G401 (cell line): ENCODE measurements at regions not wholly inside any gene's neighbourhood (a gene's known extent, or its start where the extent isn't known, plus 50 kb on each side); places are given as distances from the start of the nearest gene placed in this dataset.

Experiments used
- DNase-seq: peaks from one replicate; pipeline ENCODE4 v3.0.0-alpha.2; 2015; ENCODE audit warnings: low spot score
- in situ Hi-C: cut with HindIII; loops from 2 replicates; pipeline ENCODE4 v1.10.0; 2016; ENCODE audit warnings: low sequenced_read_pairs, mixed read lengths

DNA sequence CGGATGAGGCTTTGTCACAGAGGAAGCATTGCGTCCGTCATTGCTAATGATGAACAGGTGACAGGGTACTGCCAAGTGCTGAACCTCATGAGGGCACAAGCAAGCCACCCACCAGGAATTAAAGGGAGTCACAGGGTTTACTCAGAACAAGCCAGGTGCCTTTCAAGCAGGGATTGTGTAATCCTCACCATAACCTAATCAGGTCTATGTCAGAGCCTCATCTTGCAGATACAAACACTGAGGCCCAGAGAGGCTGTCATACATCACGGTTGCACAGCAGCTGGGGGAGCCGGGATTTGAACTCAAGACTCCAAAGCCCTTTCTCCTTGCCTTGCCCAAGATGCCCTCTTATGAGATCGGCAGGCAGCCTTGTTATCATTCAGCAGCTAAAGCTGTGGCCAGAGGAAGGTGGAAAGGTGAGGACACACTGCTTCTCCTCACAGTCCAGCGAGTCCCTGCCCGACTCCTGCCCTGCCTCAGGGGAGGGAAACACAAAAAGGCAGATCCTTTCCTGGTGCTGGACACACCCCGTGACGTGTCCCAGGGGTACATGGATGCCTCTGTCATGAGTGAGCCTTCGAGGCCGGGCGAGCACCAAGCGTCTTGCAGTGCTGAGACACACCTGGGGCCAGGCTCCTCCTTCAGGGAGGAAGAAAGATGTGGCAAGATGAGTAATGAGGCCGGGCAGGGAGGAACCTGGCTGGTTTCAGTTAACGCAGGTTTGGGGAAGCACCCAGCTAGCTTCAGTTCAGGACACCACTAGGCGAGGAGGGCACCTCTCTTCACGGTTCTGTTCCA lies 214.9 kb downstream of the LY86 start:
- in situ Hi-C loops: no loop called here
- DNase-seq: no peak

DNA sequence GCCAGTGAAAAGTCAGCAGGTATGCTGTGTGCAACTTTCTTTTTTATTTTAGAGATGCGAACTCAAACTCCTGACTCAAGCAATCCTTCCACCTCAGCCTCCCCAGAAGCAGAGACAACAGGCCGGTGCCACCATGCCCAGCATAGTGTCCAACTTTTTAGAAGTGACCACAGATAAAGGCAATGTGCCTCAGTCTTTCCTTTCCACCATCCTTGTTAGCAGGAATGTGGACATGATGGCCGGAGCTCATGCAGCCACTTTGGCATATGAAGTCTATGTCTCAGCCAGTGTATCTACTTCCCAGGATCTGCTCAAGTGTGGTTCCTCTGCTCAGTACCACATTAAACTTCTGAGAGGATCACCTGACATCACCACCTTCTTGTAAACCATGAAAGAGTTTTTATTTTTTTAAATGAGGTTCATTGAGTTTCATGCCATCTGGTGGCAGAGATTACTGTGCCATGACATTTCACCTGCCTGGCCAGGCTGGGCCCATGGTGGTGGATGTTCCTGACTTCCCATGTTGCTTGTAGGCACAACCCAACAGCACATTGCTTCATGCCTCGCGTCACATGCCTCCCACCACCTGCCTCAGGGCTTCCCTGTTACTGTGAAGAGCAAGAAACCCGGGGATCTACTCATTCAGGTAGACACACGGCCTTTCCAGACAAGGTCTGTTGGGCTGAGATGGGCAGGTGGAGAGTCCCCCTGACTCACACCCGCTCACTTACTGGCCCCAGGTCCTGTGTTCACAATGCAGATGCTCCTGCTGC lies 216.5 kb downstream of the LY86 start:
- in situ Hi-C loops: no loop called here
- no peak for DNase-seq

DNA sequence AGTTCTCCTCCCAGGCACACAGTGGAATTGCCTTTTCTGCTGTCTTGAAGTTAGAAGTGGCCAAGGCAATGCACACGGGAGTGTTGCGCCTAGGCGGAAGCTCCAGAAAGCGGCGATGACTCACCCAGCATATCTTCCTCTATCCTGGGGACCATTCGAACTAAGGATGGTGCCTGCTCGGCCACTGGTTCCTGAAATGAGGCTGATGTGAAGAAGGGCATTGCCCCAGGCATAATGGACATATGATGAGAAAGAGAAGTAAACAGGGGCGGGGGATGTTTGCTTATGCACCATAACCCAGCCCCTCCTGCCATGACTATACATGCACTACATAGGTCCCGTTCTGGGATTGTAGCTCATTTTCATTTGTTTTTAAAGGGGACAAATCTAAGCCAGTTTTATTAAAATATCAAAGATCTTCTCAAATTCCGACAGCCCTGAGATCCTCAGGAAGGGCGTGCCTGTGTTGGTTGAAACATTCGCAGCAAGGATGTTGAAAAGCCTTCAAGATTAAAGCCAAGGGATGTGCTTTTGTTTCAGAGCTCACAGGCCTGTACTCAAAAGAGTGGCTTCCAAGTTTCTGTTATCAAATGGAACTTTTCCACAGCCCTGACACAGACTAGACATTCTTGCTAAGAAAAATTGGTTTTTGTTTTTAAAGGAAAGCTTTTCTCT lies 218.5 kb downstream of the LY86 start:
- no peak for DNase-seq
- in situ Hi-C loops: no loop called here

DNA sequence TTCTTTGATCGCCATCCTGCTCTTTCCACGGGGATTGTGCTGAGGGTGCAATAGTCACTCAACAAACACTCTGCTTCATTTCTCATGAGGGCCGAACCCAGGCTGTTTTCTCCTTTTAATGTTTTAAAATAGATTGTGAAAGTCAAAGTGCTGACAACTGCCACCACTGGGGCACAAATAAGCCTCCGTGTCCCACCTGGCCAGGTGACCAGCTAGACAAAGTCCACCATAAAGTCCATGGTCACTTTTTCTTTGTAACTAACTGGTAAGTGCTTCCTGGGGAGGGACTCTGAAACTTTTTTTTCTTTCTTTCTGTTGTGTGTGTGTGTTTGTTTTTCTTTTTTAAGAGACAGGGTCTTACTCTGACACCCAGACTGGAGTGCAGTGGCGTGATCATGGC lies 219.8 kb downstream of the LY86 start:
- in situ Hi-C loops: no loop called here
- DNase-seq: no peak

DNA sequence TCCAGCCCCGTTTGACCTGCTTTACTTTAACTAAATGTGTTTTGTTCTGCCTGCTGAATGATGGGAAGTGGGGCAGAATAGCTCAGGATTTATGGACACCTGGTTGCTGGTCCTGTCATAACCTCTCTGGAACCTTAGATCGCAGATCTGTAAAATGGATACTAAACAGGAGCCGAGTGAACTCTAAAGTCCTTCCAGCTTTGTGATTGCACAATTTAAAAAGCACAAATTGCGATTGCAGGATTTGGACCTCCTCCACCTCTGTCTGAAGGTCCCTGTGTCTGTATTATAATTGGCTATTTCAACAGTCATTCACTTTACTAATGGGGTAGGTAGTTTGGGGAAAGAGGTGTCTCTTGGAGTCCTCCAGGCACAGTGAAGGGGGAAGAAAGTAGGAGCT lies 220.4 kb downstream of the LY86 start:
- in situ Hi-C loops: no loop called here
- no peak for DNase-seq

DNA sequence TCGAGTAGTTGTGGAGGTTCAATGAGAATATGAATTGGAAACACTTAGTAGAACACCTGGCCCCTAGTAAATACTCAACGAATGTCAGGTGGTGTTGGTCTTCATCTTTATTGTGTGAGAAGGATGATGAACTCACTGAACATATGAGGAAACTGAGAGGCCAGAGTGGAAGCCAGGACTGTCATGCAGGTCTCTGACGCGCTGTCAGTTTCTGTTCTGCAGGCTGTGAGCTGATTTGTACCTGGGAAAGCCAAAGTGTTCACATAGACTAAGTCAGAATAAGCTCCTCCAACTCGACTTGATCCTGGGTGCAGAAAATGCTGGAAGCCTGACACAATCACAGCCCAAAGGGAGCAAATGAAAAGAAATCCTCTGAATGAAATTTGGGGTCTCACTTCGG lies 222.2 kb downstream of the LY86 start:
- DNase-seq: no peak
- in situ Hi-C loops: no loop called here

DNA sequence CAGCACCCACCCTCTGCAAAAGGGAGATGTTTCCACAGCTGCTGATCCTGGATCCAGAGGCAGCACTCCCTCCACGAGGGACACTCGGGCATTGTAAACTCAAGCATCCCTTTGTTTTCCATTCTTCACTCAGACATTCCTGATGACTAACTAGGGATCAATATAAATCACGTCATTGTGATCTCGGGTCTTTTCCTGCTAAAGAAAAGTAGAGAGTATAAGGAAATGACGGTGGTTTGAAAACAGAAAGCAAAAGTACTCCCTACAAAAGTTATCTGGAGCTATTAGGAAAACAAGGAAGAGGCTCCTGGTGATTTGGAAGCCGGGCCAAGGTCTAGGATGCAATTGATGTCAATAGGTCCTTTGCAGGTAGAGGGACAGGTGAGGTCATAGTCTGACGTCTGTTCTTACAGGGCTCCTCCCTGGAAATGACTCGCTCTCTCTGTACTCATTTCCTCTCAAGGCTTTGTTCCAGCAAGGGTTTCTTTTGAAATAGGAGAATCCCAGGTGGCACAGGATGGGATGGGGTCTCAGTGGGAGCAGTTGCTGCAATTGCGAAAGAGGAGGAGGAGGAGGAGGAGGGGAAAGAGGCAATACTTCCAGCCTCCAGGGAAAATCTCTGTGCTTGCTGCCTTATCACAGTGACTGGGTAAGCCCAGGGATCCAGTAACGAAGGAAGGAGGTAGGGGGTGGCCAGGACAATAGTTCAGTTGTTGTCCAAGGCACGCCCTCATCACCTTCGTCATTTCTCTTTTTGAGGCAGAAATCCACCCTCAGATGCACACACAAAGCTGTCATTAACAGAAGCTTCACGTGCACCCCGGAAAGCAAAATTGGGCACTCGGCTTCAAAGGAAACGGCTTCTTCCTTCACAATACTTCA lies 222.8 kb downstream of the LY86 start:
- in situ Hi-C loops: no loop called here
- no peak for DNase-seq

DNA sequence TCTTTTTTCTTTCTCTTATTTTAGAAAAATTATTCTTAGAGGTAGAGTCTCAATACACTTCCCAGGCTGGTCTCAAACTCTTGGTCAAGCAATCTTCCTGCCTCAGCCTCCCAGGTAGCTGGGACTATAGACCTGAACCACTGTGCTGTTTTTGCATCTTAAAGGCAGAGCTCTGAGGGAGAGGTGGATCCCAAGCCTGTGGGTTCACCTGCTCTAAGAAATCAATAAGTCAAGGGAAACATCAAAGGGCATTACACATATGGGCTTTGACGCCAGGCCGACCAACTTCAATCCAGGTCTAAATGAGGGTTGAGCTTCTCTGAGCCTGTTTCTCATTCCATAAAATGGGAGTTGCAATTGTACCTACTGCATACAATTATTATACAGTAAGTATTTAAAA lies 223.9 kb downstream of the LY86 start:
- in situ Hi-C loops: no loop called here
- DNase-seq: no peak

DNA sequence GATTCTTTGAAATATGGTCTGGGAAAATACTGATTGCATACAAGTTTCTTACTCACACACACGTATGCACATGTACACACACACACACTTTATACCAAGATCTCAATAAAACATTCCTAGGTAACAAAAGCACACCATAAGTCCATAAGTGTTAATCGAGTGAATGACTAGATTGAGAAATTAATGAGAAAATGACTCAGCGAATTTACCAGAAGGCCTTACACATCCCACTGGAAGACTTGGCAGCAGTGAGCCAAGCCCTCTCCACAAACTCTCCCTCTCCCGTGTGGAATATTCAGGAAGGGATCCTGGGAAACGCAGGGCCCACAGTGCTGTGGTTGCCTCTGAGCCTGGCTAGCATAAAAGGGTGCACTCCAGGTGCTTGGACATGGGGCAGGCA lies 227.2 kb downstream of the LY86 start:
- in situ Hi-C loops: no loop called here
- DNase-seq: no peak

DNA sequence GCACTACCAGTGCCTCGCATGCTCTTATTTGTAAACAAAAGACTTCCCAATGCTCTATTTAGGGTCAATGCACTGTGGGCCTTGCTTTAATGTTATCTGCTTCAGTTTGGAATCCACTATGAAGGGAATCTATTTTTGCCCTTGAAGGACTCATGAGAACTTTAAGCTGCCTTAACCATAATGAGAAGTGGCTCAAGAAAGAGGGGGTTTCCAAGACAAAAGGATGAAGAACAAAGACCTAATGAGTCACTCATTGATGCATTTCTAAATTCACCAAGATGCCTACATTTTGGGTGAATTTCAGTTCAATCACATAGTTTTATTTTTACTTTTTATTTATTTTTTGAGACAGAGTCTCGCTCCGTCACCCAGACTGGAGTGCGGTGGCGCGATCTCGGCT lies 228.2 kb downstream of the LY86 start:
- in situ Hi-C loops: no loop called here
- DNase-seq: no peak

DNA sequence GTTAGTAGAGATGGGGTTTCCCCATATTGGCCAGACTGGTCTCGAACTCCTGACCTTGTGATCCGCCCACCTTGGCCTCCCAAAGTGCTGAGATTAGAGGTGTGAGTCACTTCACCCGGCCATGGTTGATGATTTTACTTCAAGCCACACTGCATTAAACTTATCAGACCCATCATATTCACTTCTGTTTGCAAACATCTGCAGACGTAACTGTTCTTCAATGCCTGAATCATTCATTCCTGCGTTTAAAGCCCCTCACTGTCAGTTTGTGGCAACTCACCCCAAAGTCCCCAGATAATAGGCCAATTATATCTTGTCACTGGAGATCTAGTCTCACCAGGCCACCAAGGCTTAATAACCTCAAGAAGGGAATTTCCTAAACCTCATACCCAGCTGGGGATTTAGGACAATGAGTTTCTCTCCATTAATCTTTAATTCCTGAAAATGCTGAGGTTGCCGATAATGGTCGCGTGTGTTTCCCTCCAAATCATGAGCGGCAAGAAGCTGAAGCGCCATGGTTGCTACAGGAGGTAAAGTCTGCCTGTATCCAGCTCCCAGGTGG lies 229.6 kb downstream of the LY86 start:
- in situ Hi-C loops: no loop called here

DNA sequence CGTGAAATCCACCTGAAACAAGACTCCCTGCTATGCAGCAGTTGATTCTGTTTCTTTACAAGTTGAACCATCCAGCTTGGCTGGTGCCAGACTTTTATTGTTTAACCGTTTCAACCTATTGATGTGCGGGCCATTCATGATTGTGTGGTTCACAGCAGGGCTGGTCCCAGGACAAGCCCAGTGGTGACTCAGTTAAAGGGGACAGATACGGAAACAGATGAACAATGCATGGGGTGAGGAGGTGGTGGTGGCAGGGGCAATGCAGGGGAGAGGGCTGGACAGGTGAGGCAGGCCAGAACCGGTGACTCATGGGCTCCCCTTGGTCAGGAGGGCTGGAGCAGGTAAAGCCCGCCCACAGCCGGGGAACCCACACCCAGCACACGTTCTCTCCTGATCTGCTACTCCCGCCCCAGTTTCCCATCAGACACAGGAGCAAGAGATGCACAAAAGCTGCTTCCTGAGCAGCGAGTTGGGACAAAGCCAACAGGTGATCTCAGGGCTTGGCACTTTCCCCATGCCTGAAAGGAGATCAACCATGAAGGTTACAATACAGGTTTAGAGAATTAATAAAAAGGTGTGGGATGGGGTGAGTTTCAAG lies 232.2 kb downstream of the LY86 start:
- in situ Hi-C loops: no loop called here
- peak; percentile 53 for DNase-seq

More for the DNA sequence above, 229.6 kb downstream of the LY86 start:
- no peak for DNase-seq

DNA sequence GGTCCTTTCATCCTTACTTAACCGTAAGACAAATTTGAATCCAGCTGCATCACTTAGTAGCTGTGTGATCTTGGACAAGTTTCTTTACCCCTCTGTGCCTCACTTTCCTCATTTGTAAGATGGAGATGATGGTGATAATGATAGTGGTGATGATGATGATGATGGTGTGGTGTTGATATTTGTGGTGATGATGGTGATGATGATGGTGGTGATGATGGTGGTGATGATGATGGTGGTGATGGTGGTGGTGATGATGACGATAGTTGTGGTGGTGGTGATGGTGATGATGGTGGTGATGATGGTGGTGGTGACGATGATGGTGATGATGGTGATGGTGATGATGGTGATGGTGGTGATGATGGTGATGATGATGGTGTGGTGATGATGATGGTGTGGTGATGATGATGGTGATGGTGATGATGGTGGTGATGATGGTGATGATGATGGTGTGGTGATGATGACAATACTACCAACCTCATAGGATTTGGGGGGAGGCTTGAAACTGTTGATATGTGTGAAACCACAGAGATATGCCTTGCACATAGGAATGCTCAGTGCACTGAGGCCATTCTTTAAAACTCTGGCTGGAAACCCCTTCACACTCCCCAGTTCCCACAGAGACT lies 233.2 kb downstream of the LY86 start:
- in situ Hi-C loops: no loop called here

DNA sequence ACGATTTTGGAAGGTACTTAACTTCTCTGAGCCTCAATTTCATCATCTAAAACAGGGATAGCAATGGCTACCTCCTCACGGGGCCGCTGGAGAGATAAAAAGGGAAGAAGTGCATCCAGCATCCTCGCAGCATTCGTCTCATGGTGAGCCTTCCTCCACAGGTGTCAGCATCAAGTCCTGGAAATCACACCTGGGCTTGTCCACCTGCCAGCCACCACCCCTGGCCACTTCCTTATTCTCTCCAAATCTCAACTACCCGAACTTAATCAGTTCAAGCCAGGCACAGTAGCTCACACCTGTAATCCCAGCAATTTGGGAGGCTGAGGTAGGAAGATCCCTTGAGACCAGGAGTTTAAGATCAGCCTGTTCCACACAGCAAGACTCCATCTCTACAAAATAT lies 234.5 kb downstream of the LY86 start:
- no peak for DNase-seq
- in situ Hi-C loops: no loop called here

More for the DNA sequence above, 233.2 kb downstream of the LY86 start:
- no peak for DNase-seq

DNA sequence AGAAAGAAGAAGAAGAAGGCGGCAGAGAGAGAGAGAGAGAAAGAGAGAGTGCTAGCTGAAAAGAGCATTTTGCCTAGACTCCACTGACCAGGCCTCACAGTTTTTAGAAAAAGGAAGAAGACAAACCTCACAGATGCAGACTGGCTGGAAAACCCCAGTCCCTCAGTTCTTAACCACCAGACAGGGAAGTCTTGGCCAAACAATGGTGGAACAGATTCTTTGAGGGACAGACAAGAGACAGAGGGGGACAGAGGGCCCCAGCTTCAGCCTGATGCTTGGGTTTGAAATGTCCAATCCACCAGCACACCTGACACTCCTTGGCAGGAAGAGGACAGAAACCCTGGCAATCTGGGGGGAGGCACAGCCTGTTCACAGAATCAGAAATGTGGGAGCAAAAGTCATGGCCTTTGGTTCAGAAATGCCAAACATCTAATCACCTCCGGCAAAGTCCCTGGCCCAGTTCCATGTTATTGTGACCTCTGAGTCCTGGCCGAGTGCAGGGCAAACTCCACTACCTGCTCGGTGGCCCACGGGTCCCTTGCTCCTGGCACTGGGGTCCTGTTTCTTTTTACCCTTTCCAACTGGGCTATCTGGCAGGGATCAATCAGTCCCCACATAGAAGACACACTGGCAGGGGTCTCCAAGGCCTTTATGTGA lies 235.2 kb downstream of the LY86 start:
- in situ Hi-C loops: no loop called here

DNA sequence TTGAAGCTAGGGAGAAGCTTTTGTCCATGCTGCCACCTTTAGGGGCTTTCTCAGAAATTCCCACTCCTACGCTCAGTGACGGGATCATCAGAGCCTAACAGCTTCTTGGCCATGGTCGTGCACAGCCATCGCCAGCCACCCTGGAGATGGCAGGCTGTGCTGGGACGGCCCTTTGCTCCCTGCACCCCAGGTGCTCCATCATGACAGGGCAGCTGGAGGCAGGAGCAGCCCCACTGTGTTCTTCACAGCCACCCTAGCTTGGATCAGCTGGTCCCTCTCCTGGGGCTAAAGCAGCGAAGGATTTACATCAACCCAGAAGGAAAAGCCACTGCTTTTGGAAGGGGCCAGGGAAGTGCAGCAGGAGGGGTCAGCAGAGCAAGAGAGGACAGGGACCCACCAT lies 235.9 kb downstream of the LY86 start:
- in situ Hi-C loops: no loop called here
- no peak for DNase-seq

More for the DNA sequence above, 235.2 kb downstream of the LY86 start:
- DNase-seq: no peak

DNA sequence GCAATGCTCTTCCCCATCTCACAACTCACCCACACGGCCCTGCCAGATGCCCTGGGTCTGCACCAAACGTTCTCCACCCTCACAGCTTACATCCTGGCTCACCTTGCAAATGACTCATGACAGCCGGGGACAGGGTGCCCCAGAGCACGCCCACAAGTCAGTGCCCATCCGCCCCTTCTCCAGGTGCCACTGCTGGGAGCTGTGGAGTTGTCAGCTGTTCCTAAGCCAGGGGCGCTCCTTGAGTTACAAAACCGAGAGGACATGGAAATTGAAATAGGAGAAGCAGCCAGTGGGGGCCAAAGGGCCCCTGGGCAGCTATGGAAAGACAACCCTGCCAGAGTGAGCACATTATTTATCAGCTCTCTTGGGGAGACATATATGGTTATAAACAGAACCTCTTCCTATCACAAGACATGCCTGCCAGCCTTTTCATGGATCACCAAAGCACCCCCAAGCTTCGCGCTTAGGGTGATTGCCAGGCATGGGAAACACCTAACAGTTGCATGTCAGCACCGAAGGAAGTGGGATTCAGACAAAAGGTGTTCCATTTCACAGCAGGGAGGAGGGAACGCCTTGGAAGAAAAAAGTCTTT lies 236.8 kb downstream of the LY86 start:
- in situ Hi-C loops: no loop called here
- no peak for DNase-seq
